DOHH2 (cell line): ENCODE measurements at regions not wholly inside any gene's neighbourhood (a gene's known extent, or its start where the extent isn't known, plus 50 kb on each side); places are given as distances from the start of the nearest gene placed in this dataset.

ENCODE experiments used
- CTCF ChIP-seq: fragments of 200-600 bp; sonication (generic); IDR thresholded peaks from one replicate; pipeline ENCODE4 v1.5.1; 2014; ENCODE audit warnings: antibody characterized with exemption, mild to moderate bottlenecking, low read depth, low read length; ENCODE audit not compliant: poor library complexity, severe bottlenecking
- EZH2phosphoT487 ChIP-seq: fragments of 200-600 bp; sonication (generic); IDR thresholded peaks from 2 replicates; pipeline ENCODE4 v1.6.1; 2017; ENCODE audit warnings: borderline replicate concordance, mild to moderate bottlenecking, antibody characterized with exemption, low read length, moderate library complexity, mixed read lengths

- no peak for TF ChIP-seq CTCF
- TF ChIP-seq EZH2phosphoT487, result no peak
Observed at GRCh38 chr1:240709676-240710075, 97.7 kb upstream of the GREM2 start.
